H1 (cell line): ENCODE measurements at regions not wholly inside any gene's neighbourhood (a gene's known extent, or its start where the extent isn't known, plus 50 kb on each side); places are given as distances from the start of the nearest gene placed in this dataset.

Experiments used
- CTCF ChIA-PET: fragments of 300-600 bp; sonication (Branson Sonifier 250); formaldehyde crosslinking; loops from one replicate; lab custom pipeline; 2021; ENCODE audit not compliant: partially characterized antibody; lab: Charles Lee
- POLR2A ChIA-PET: fragments of 300-600 bp; sonication (Branson Sonifier 250); formaldehyde crosslinking; loops from one replicate; lab custom pipeline; 2021; ENCODE audit warnings: inconsistent platforms; ENCODE audit not compliant: partially characterized antibody; lab: Charles Lee
- DNase-seq, 2 experiments: peaks; one replicate each; pipeline versions ENCODE4 v3.0.0 to v3.0.0-alpha.2; 2010 to 2022; ENCODE audit warnings: low spot score in 2 of 2, low read depth in 1 of 2, mixed read lengths in 1 of 2
- FAIRE-seq: peaks from 2 replicates; lab custom pipeline; 2011; peaks lifted over from hg19 to GRCh38; lab: Jason Lieb, UNC
- H2AFZ ChIP-seq: 2 replicates; pipeline ENCODE4 v1.8.1; 2012; ENCODE audit warnings: low read length, inconsistent platforms
- H2AK5ac ChIP-seq: 2 replicates; pipeline ENCODE4 v1.6.1; 2013; ENCODE audit warnings: low read depth, low read length
- H2BK120ac ChIP-seq: replicated peaks from 2 replicates; pipeline ENCODE3; 2013; ENCODE audit warnings: low read depth, low read length, inconsistent platforms
- H2BK12ac ChIP-seq: 2 replicates; pipeline ENCODE4 v1.6.1; 2013; ENCODE audit warnings: low read depth, low read length
- H2BK15ac ChIP-seq: 2 replicates; pipeline ENCODE4 v1.6.1; 2013; ENCODE audit warnings: low read length
- H2BK20ac ChIP-seq: 2 replicates; pipeline ENCODE4 v1.6.1; 2013; ENCODE audit warnings: low read length
- H2BK5ac ChIP-seq: 2 replicates; pipeline ENCODE4 v1.6.1; 2013; ENCODE audit warnings: low read depth, low read length
- H3K14ac ChIP-seq: 2 replicates; pipeline ENCODE4 v1.6.1; 2013; ENCODE audit warnings: inconsistent platforms; ENCODE audit not compliant: insufficient read length
- H3K18ac ChIP-seq: 2 replicates; pipeline ENCODE4 v1.6.1; 2013; ENCODE audit warnings: low read length; ENCODE audit errors: extremely low read depth
- H3K23ac ChIP-seq: 2 replicates; pipeline ENCODE4 v1.6.1; 2013; ENCODE audit warnings: inconsistent platforms; ENCODE audit not compliant: insufficient read length
- H3K23me2 ChIP-seq: 2 replicates; pipeline ENCODE4 v1.6.1; 2013; ENCODE audit warnings: low read depth, low read length
- H3K27ac ChIP-seq: 2 replicates; pipeline ENCODE4 v1.6.1; 2011; ENCODE audit warnings: low read depth, low read length, inconsistent platforms
- H3K27me3 ChIP-seq, 4 experiments: replicated peaks in 1 of 4; 1 replicate in 1 of 4; 2 replicates in 3 of 4; pipeline versions ENCODE4 v1.6.1 to v1.8.1; 2011 to 2013; ENCODE audit warnings: low read length in 3 of 4, mild to moderate bottlenecking in 3 of 4, inconsistent platforms in 2 of 4, mixed read lengths in 2 of 4, moderate library complexity in 1 of 4; ENCODE audit not compliant: control insufficient read depth in 3 of 4, insufficient read depth in 3 of 4; ENCODE audit errors: extremely low read depth in 1 of 4
- H3K36me3 ChIP-seq, 4 experiments: 2 replicates each; pipeline versions ENCODE4 v1.6.1 to v1.8.1; 2011 to 2013; ENCODE audit warnings: mild to moderate bottlenecking in 4 of 4, low read length in 3 of 4, moderate library complexity in 2 of 4, control low read depth in 1 of 4, inconsistent platforms in 1 of 4; ENCODE audit not compliant: insufficient read depth in 4 of 4, control insufficient read depth in 2 of 4
- H3K4ac ChIP-seq: replicated peaks from 2 replicates; pipeline ENCODE3; 2013; ENCODE audit warnings: low read length, low read depth, mixed read lengths, inconsistent platforms; ENCODE audit not compliant: insufficient read length
- H3K4me1 ChIP-seq, 4 experiments: replicated peaks in 1 of 4; 1 replicate in 1 of 4; 2 replicates in 3 of 4; pipeline versions ENCODE4 v1.6.1 to v1.8.1; 2011 to 2013; ENCODE audit warnings: low read length in 3 of 4, inconsistent platforms in 2 of 4, mixed read lengths in 1 of 4; ENCODE audit not compliant: insufficient read depth in 4 of 4, control insufficient read depth in 3 of 4
- H3K4me2 ChIP-seq, 2 experiments: 2 replicates each; pipeline versions ENCODE4 v1.6.1 to v1.8.1; 2011 to 2013; ENCODE audit warnings: low read depth in 2 of 2, low read length in 2 of 2, control low read depth in 1 of 2, inconsistent platforms in 1 of 2, mild to moderate bottlenecking in 1 of 2; ENCODE audit not compliant: insufficient read depth in 1 of 2
- H3K4me3 ChIP-seq, 4 experiments: fragments of 200-600, 300-600 bp in 1 of 4; sonication (generic), shearing (Covaris generic), sonication (Bioruptor Twin) in 1 of 4; 2 replicates each; pipeline versions ENCODE4 v1.5.1 to v1.8.1; 2011 to 2016; ENCODE audit warnings: low read length in 4 of 4, low read depth in 3 of 4, control low read depth in 2 of 4, inconsistent platforms in 2 of 4, mild to moderate bottlenecking in 2 of 4, mixed read lengths in 1 of 4, moderate library complexity in 1 of 4; ENCODE audit not compliant: insufficient read depth in 2 of 4; ENCODE audit errors: extremely low read depth in 1 of 4
- H3K56ac ChIP-seq: replicated peaks from 2 replicates; pipeline ENCODE3; 2013; ENCODE audit warnings: low read depth, mild to moderate bottlenecking, mixed read lengths, low read length, inconsistent platforms; ENCODE audit not compliant: insufficient read length
- H3K79me1 ChIP-seq: 2 replicates; pipeline ENCODE4 v1.6.1; 2013; ENCODE audit warnings: low read depth, low read length, control low read depth
- H3K79me2 ChIP-seq, 2 experiments: 2 replicates each; pipeline versions ENCODE4 v1.6.1 to v1.8.1; 2012 to 2013; ENCODE audit warnings: low read length in 2 of 2, mild to moderate bottlenecking in 2 of 2, inconsistent platforms in 1 of 2; ENCODE audit not compliant: insufficient read depth in 2 of 2, control insufficient read depth in 1 of 2
- H3K9ac ChIP-seq, 4 experiments: replicated peaks in 1 of 4; 1 replicate in 1 of 4; 2 replicates in 3 of 4; pipeline versions ENCODE4 v1.6.1 to v1.8.1; 2011 to 2013; ENCODE audit warnings: low read depth in 3 of 4, low read length in 3 of 4, control low read depth in 2 of 4, mild to moderate bottlenecking in 2 of 4, moderate library complexity in 2 of 4, inconsistent platforms in 1 of 4; ENCODE audit errors: extremely low read depth in 1 of 4
- H3K9me3 ChIP-seq, 2 experiments: 2 replicates each; pipeline versions ENCODE4 v1.6.1 to v1.8.1; 2012 to 2013; ENCODE audit warnings: mild to moderate bottlenecking in 2 of 2, moderate library complexity in 2 of 2, control low read depth in 1 of 2, inconsistent platforms in 1 of 2, low read depth in 1 of 2, low read length in 1 of 2, mixed read lengths in 1 of 2; ENCODE audit not compliant: insufficient read depth in 2 of 2
- H4K20me1 ChIP-seq, 2 experiments: replicated peaks in 1 of 2; 2 replicates each; pipeline versions ENCODE3 to v1.8.1; 2011 to 2013; ENCODE audit warnings: inconsistent platforms in 2 of 2, low read length in 2 of 2, mild to moderate bottlenecking in 1 of 2; ENCODE audit not compliant: insufficient read depth in 2 of 2, control insufficient read depth in 1 of 2
- H4K5ac ChIP-seq: 2 replicates; pipeline ENCODE4 v1.6.1; 2013; ENCODE audit warnings: low read length, low read depth, mixed read lengths, inconsistent platforms; ENCODE audit not compliant: insufficient read length
- H4K8ac ChIP-seq: 2 replicates; pipeline ENCODE4 v1.8.0; 2013; ENCODE audit warnings: mild to moderate bottlenecking, moderate library complexity, low read length, inconsistent platforms; ENCODE audit not compliant: insufficient read depth; ENCODE audit errors: extremely low read depth
- H4K91ac ChIP-seq: replicated peaks from 2 replicates; pipeline ENCODE3; 2013; ENCODE audit warnings: low read length, mixed read lengths, inconsistent platforms; ENCODE audit not compliant: insufficient read length
- BCL11A ChIP-seq, 2 experiments: IDR thresholded peaks; one replicate each; pipeline ENCODE4 v1.6.1; 2011; ENCODE audit warnings: low read depth in 2 of 2, low read length in 2 of 2, mild to moderate bottlenecking in 2 of 2
- CHD2 ChIP-seq: IDR thresholded peaks from 2 replicates; pipeline ENCODE4 v1.6.1; 2012; ENCODE audit warnings: low read length, improper control_type of control experiment
- POLR2A ChIP-seq, 2 experiments: IDR thresholded peaks; 1 replicate in 1 of 2; 2 replicates in 1 of 2; pipeline ENCODE4 v1.6.1; 2011; ENCODE audit warnings: low read depth in 2 of 2, low read length in 2 of 2, mild to moderate bottlenecking in 2 of 2; ENCODE audit errors: control extremely low read depth in 1 of 2
- RBBP5 ChIP-seq: IDR thresholded peaks from 2 replicates; pipeline ENCODE4 v1.7.1; 2012; ENCODE audit warnings: low read depth, mild to moderate bottlenecking, inconsistent platforms, low read length, moderate library complexity, borderline replicate concordance
- SIN3A ChIP-seq, 2 experiments: IDR thresholded peaks in 1 of 2; conservative IDR thresholded peaks in 1 of 2; 2 replicates each; pipeline ENCODE4 v1.6.1; 2011 to 2012; ENCODE audit warnings: low read length in 2 of 2, improper control_type of control experiment in 1 of 2, low read depth in 1 of 2, mild to moderate bottlenecking in 1 of 2
- TAF1 ChIP-seq: IDR thresholded peaks from 2 replicates; pipeline ENCODE4 v1.6.1; 2011; ENCODE audit warnings: mild to moderate bottlenecking, low read depth, low read length
- WGBS, 2 experiments: shearing (Covaris generic) in 1 of 2; methylation state at CpG; one replicate each; pipeline versions ENCODE4 v1.1.6 to v1.1.7; 2013 to 2015; ENCODE audit warnings: low lambda C conversion rate in 2 of 2, mixed read lengths in 2 of 2, inconsistent platforms in 1 of 2, low coverage in 1 of 2, missing lambda C conversion rate in 1 of 2; ENCODE audit not compliant: insufficient replicate concordance in 2 of 2, insufficient coverage in 1 of 2, insufficient read length in 1 of 2; ENCODE audit errors: extremely low coverage in 1 of 2, missing lambda C conversion rate in 1 of 2; 5-methylcytosine and 5-hydroxymethylcytosine counted together
- TF ChIP-seq, protein P1 (sequence below): IDR thresholded peaks from 2 replicates; pipeline ENCODE4 v1.6.1; 2012; ENCODE audit warnings: inconsistent platforms

DNA sequence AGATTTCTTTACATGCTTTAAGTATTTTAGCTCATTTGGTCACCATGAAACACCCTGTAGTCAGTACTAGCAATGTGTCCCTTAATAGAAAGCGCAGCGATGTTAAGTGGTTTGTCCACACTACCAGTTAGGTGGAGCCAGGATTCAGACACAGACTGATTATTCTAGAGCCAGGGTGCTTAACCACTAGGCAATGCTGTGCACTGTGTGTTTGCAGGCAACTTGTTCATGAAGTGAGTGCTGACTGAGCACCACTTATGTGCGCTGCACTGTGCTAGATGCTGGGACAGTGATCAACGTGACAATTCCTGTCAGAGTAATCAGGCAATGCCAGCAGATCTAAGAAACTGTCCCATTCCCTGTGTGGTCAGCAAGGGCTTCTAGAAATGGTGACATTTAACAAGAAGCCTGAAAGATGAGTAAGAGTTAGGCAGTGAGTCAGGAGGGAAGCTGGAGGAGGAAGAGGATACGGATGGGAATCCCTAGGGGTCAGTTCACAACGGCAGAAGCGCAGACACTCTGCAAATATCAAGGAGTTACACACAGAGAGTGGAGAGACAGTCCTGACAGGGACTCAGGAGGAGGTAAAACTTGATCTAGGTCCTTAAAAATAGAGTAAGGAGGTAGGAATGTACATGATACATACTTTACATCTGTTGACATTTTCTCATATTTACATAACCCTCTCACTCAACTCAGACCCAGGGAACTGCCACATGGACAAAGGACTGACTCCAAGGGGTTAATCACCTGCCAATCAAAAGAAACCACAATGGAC is 69.7 kb upstream of the EGR2 start:
- Histone ChIP-seq H3K4me2 (no peak overlapping the region), H4K91ac (no peak overlapping the region), H3K9ac (no peak overlapping the region), H4K8ac (no peak overlapping the region), H2BK15ac (no peak overlapping the region), H3K23ac (no peak overlapping the region), H3K18ac (no peak overlapping the region), H3K9me3 (no peaks in the 10 kb centered on the region), H2AK5ac (no peak overlapping the region), H2BK20ac (no peak overlapping the region), H3K27ac (no peak overlapping the region), H3K27me3 (no peaks in the 10 kb centered on the region), H3K36me3 (no peaks in the 10 kb centered on the region), H4K5ac (no peak overlapping the region), H4K20me1 (no peaks in the 10 kb centered on the region), H3K23me2 (no peaks in the 10 kb centered on the region), H2AFZ (no peak overlapping the region; the same call in 1 of the 2 replicates), H3K56ac (no peak overlapping the region), H2BK12ac (no peak overlapping the region), H3K79me1 (no peaks in the 10 kb centered on the region), H2BK5ac (no peak overlapping the region), H3K4me1 (no peaks in the 10 kb centered on the region; a peak in 1 of 7 replicates), H3K4me3 (no peak overlapping the region), H3K14ac (no peak overlapping the region), H3K4ac (no peak overlapping the region), H2BK120ac (no peak overlapping the region), H3K79me2 (no peaks in the 10 kb centered on the region)
- TF ChIP-seq SIN3A (conservative IDR thresholded peaks at IDR 0.05 in 1 of 2, IDR thresholded peaks at IDR 0.05 in 1 of 2; ENCODE audit: low read depth in 1 of 2, low read length in 2 of 2) (no peak), BCL11A (IDR thresholded peaks at IDR 0.05; ENCODE audit: low read depth in 2 of 2, low read length in 2 of 2) (no peak), RBBP5 (no peak), POLR2A (IDR thresholded peaks at IDR 0.05; ENCODE audit: control extremely low read depth in 1 of 2, low read depth in 2 of 2, low read length in 2 of 2) (no peak), TAF1 (no peak), CHD2 (no peak)
- TF ChIP-seq, protein P1, sequence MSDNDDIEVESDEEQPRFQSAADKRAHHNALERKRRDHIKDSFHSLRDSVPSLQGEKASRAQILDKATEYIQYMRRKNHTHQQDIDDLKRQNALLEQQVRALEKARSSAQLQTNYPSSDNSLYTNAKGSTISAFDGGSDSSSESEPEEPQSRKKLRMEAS: no peak
- DNase-seq (no peak), FAIRE-seq (no peak)
- ChIA-PET POLR2A (no interaction called here), CTCF (no interaction called here)
- 78% methylated on average over 7 of the region's 7 CpGs; no CpG with 5 or more reads in 1 of the 2 experiments for WGBS, 2 experiments
